K562 (cell line): ENCODE measurements at regions not wholly inside any gene's neighbourhood (a gene's known extent, or its start where the extent isn't known, plus 50 kb on each side); places are given as distances from the start of the nearest gene placed in this dataset.

Source experiments
- ARHGAP35 ChIP-seq: fragments of 450-650 bp; IDR thresholded peaks from 2 replicates; pipeline ENCODE4 v1.6.1; 2018; ENCODE audit not compliant: partially characterized antibody
- ASH1L ChIP-seq: fragments of 450-650 bp; IDR thresholded peaks from 2 replicates; pipeline ENCODE4 v1.6.1; 2018; ENCODE audit warnings: borderline replicate concordance, mild to moderate bottlenecking, low read depth; ENCODE audit not compliant: partially characterized antibody
- E2F1 ChIP-seq: sonication (generic); formaldehyde crosslinking; IDR thresholded peaks from 2 replicates; pipeline ENCODE4 v1.8.1; 2023; ENCODE audit warnings: mild to moderate bottlenecking, missing genetic modification reagents, moderate library complexity
- FOXJ2 ChIP-seq: fragments of 200-800 bp; sonication (Bioruptor generic); IDR thresholded peaks from 2 replicates; pipeline ENCODE4 v1.6.1; 2016; ENCODE audit warnings: missing genetic modification characterization, missing compliant biosample characterization
- FOXM1 ChIP-seq, 2 experiments: fragments of 450-650 bp in 1 of 2; sonication (generic) in 1 of 2; formaldehyde crosslinking in 1 of 2; IDR thresholded peaks; 2 replicates each; pipeline versions ENCODE4 v1.6.1 to v1.9.0; 2017 to 2022; ENCODE audit warnings: low read depth in 2 of 2, mild to moderate bottlenecking in 2 of 2, missing genetic modification reagents in 1 of 2, moderate library complexity in 1 of 2
- GMEB1 ChIP-seq: fragments of 250-450 bp; sonication (Bioruptor Pico); IDR thresholded peaks from 2 replicates; pipeline ENCODE4 v1.4.0; 2020; ENCODE audit warnings: mild to moderate bottlenecking
- KDM5B ChIP-seq: fragments of 200-600 bp; sonication (generic); IDR thresholded peaks from 2 replicates; pipeline ENCODE4 v1.6.1; 2012; ENCODE audit warnings: low read depth, mild to moderate bottlenecking, moderate library complexity, low read length, control low read depth, inconsistent platforms; ENCODE audit not compliant: insufficient replicate concordance
- POLR2A ChIP-seq: fragments of 450-650 bp; conservative IDR thresholded peaks from 2 replicates; pipeline ENCODE4 v1.6.1; 2016
- ZBTB40 ChIP-seq, 2 experiments: fragments of 450-650 bp in 1 of 2; sonication (generic) in 1 of 2; formaldehyde crosslinking in 1 of 2; IDR thresholded peaks; 2 replicates each; pipeline versions ENCODE4 v1.7.1 to v1.9.0; 2016 to 2022; ENCODE audit warnings: inconsistent platforms in 1 of 2, mild to moderate bottlenecking in 1 of 2, missing genetic modification reagents in 1 of 2
- ZNF274 ChIP-seq: IDR thresholded peaks from 2 replicates; pipeline ENCODE4 v1.6.1; 2011; ENCODE audit warnings: low read depth, mild to moderate bottlenecking, low read length, moderate library complexity, borderline replicate concordance

- TF ChIP-seq GMEB1 (CRISPR knock-in tag) (no peak), ZNF274 (no peak), ASH1L (no peak), ARHGAP35 (no peak), POLR2A (no peak), FOXJ2 (tag) (no peak), KDM5B (no peak), ZBTB40 (IDR thresholded peaks at IDR 0.05) (no peak), ZBTB40 (CRISPR knock-in tag; IDR thresholded peaks at IDR 0.05) (no peak), E2F1 (CRISPR knock-in tag) (no peak), FOXM1 (IDR thresholded peaks at IDR 0.05; ENCODE audit: low read depth) (no peak), FOXM1 (CRISPR knock-in tag; IDR thresholded peaks at IDR 0.05; ENCODE audit: low read depth) (no peak)
These were observed 115.3 kb downstream of the CD83 start for GRCh38 chr6:14232889-14233288.
